Common myeloid progenitor, CD34-positive (primary cell): ENCODE measurements at regions not wholly inside any gene's neighbourhood (a gene's known extent, or its start where the extent isn't known, plus 50 kb on each side); places are given as distances from the start of the nearest gene placed in this dataset.

Experiments
- CTCF ChIA-PET: fragments of 350-600 bp; sonication (Branson Sonifier 250); formaldehyde crosslinking; loops from one replicate; lab custom pipeline; 2021; ENCODE audit warnings: antibody characterized with exemption; lab: Charles Lee
- POLR2A ChIA-PET: fragments of 350-600 bp; sonication (Branson Sonifier 250); formaldehyde crosslinking; loops from one replicate; lab custom pipeline; 2021; ENCODE audit warnings: antibody characterized with exemption; lab: Charles Lee
- DNase-seq, 3 donors: peaks; one replicate each; pipeline versions ENCODE4 v3.0.0 to v3.0.0-alpha.2; 2013
- H3K27ac ChIP-seq, 2 experiments: 1 replicate in 1 of 2; 2 replicates in 1 of 2; pipeline ENCODE4 v1.7.0; 2013; ENCODE audit warnings: inconsistent platforms in 2 of 2, low read length in 2 of 2, mild to moderate bottlenecking in 2 of 2, low read depth in 1 of 2, moderate library complexity in 1 of 2; ENCODE audit not compliant: severe bottlenecking in 2 of 2, insufficient read depth in 1 of 2, poor library complexity in 1 of 2
- H3K27me3 ChIP-seq, 5 experiments: replicated peaks in 2 of 5; 1 replicate in 3 of 5; 2 replicates in 2 of 5; pipeline versions ENCODE4 v1.6.1 to v1.7.0; 2013; ENCODE audit warnings: low read length in 4 of 5, mild to moderate bottlenecking in 2 of 5, moderate library complexity in 2 of 5, inconsistent platforms in 1 of 5; ENCODE audit not compliant: insufficient read depth in 5 of 5, control insufficient read depth in 4 of 5
- H3K36me3 ChIP-seq, 4 experiments: 1 replicate in 2 of 4; 2 replicates in 2 of 4; pipeline versions ENCODE4 v1.6.1 to v1.7.0; 2013; ENCODE audit warnings: low read length in 3 of 4, control low read depth in 1 of 4, mild to moderate bottlenecking in 1 of 4; ENCODE audit not compliant: control insufficient read depth in 4 of 4, insufficient read depth in 4 of 4
- H3K4me1 ChIP-seq, 4 experiments: 1 replicate in 3 of 4; 2 replicates in 1 of 4; pipeline versions ENCODE4 v1.6.1 to v1.7.1; 2013; ENCODE audit warnings: low read length in 3 of 4, mild to moderate bottlenecking in 3 of 4, control low read depth in 1 of 4, inconsistent platforms in 1 of 4, moderate library complexity in 1 of 4; ENCODE audit not compliant: control insufficient read depth in 4 of 4, insufficient read depth in 4 of 4; ENCODE audit errors: control extremely low read depth in 1 of 4
- H3K4me3 ChIP-seq, 7 experiments: 1 replicate in 4 of 7; 2 replicates in 3 of 7; pipeline versions ENCODE4 v1.5.1 to v1.7.0; 2013; ENCODE audit warnings: mild to moderate bottlenecking in 7 of 7, low read length in 6 of 7, moderate library complexity in 6 of 7, inconsistent platforms in 2 of 7, low read depth in 2 of 7, control low read depth in 1 of 7; ENCODE audit not compliant: insufficient read depth in 4 of 7, control insufficient read depth in 1 of 7; ENCODE audit errors: extremely low read depth in 1 of 7
- H3K9me3 ChIP-seq, 5 experiments: 1 replicate in 4 of 5; 2 replicates in 1 of 5; pipeline versions ENCODE4 v1.6.1 to v1.7.1; 2013; ENCODE audit warnings: low read length in 4 of 5, mild to moderate bottlenecking in 2 of 5, inconsistent platforms in 1 of 5, low read depth in 1 of 5, moderate library complexity in 1 of 5; ENCODE audit not compliant: control insufficient read depth in 4 of 5, insufficient read depth in 2 of 5; ENCODE audit errors: control extremely low read depth in 1 of 5
- WGBS: methylation state at CpG from one replicate; pipeline ENCODE4 v1.1.5; 2013; ENCODE audit not compliant: insufficient coverage; 5-methylcytosine and 5-hydroxymethylcytosine counted together

GRCh38 chr7:156025675-156026074, 213.4 kb upstream of the SHH start:
- H3K36me3 ChIP-seq: no peaks in the 10 kb centered on the region
- no peak for DNase-seq
- 87% methylated on average over 4 of the region's 6 CpGs for whole genome bisulfite sequencing
- ChIA-PET CTCF (no interaction called here), POLR2A (no interaction called here)
- no peaks in the 10 kb centered on the region for H3K9me3 ChIP-seq
- H3K4me1 ChIP-seq: no peaks in the 10 kb centered on the region
- H3K27me3 ChIP-seq: peaks cover 0 to 4% (median 0%) of the 10 kb centered on the region in 5 experiments
- H3K4me3 ChIP-seq: no peak overlapping the region
- H3K27ac ChIP-seq: no peak overlapping the region

DNA sequence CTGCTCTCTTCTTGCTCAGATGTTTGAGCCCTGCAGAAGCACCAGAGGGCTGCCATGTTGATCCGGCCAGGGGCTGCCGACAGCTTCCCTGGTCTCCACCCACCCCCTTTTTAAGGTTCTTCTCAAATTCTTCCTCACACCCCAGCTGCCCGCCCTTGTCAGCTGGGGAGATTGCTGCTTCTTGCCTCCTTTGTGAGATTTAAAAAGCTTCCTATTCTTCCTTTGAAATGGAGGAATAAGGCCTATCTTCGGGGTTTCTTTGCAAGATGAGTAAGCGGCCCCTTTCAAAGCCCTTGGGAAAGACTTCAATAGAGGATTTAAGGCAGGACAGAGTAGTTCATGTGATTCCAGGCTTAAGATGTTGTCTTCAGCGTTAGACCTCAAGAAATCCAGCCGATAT, 211.9 kb upstream of the SHH start:
- H3K9me3 ChIP-seq: peaks cover 0 to 4% (median 0%) of the 10 kb centered on the region in 5 experiments
- H3K27ac ChIP-seq: no peak overlapping the region
- no peaks in the 10 kb centered on the region for H3K4me1 ChIP-seq
- ChIA-PET CTCF (no interaction called here), POLR2A (no interaction called here)
- H3K4me3 ChIP-seq: no peak overlapping the region
- no peaks in the 10 kb centered on the region for H3K36me3 ChIP-seq
- DNase-seq: no peak
- WGBS: 94% methylated on average over 7 of the region's 7 CpGs
- H3K27me3 ChIP-seq: peaks cover 0 to 9% (median 3%) of the 10 kb centered on the region in 5 experiments

DNA sequence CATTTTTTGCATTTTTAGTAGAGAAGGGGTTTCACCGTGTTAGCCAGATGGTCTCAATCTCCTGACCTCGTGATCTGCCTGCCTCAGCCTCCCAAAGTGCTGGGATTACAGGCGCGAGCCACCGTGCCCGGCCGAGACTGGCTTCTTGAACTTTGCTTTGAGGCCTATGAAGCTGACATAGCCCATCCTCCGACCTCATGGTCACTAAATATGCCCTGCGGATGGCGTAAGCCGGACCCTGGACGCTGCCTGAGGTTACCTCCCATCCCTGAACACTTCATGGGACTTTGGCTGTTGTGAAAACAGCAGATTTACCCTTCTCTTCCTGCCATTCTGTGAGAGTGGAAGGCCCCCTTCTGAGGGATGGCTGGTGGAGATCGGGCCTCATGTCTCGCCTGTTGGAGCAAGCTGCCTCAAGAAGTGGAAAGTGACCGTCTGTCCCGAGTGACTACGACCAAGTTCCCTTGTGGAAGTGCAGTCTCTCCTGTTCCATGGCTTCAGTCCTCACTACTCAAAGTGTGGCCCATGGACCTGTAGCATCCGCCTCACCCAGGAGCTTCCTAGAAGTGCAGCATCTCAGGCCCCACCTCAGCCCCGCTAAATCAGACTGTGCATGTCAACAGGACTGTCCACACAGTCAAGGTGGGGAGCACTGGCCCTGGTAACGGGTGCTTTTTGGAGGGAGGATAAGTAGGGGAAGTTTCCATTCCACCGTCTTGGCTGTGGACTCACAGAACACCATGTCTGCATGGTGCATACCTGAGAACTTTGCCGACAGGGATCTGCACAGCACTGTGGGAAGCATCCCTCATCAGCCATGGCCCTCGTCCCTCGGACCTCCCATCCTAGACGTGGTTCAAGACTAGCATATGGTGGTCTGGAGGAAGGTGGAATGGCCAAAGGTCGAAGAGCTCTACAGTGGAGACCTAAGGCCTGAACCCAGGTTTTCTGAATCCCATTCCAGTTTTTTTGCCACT, 210.5 kb upstream of the SHH start:
- WGBS: 91% methylated on average over 24 of the region's 26 CpGs

DNA sequence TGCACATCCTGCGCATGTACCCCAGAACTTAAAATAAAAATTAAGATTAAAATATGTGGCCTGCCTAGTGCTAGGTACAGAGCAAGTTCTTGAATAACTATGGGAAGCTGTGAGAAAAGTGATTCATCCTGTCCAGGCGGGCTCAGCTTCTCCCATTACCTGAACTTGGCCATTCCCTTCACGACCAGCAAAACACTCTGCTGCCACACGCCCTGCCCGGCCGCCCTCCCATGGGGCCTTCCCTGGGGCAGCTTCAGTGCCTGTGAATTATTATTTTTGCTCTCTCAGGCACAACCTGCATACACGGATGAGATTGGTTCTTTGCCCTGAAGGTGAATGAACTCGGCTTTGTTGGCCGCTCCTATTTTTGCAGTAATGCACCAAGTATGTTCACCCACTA, 209.2 kb upstream of the SHH start:
- ChIA-PET CTCF (no interaction called here), POLR2A (no interaction called here)
- no peak overlapping the region for H3K4me3 ChIP-seq
- H3K9me3 ChIP-seq: peaks cover 0 to 5% (median 0%) of the 10 kb centered on the region in 5 experiments
- DNase-seq: no peak
- no peaks in the 10 kb centered on the region for H3K36me3 ChIP-seq
- no peak overlapping the region for H3K27ac ChIP-seq
- 96% methylated on average over 7 of the region's 9 CpGs for WGBS
- no peaks in the 10 kb centered on the region for H3K4me1 ChIP-seq
- H3K27me3 ChIP-seq: peaks cover 0 to 7% (median under 1%) of the 10 kb centered on the region in 5 experiments

More for the DNA sequence above, 210.5 kb upstream of the SHH start:
- POLR2A ChIA-PET: no interaction called here
- H3K27me3 ChIP-seq: peaks cover 0 to 9% (median 4%) of the 10 kb centered on the region in 5 experiments
- no peak overlapping the region for H3K4me3 ChIP-seq
- DNase-seq: no peak
- CTCF ChIA-PET: no interaction called here
- H3K9me3 ChIP-seq: peaks cover 0 to 5% (median 0%) of the 10 kb centered on the region in 5 experiments
- H3K4me1 ChIP-seq: no peaks in the 10 kb centered on the region
- H3K36me3 ChIP-seq: no peaks in the 10 kb centered on the region
- H3K27ac ChIP-seq: no peak overlapping the region

DNA sequence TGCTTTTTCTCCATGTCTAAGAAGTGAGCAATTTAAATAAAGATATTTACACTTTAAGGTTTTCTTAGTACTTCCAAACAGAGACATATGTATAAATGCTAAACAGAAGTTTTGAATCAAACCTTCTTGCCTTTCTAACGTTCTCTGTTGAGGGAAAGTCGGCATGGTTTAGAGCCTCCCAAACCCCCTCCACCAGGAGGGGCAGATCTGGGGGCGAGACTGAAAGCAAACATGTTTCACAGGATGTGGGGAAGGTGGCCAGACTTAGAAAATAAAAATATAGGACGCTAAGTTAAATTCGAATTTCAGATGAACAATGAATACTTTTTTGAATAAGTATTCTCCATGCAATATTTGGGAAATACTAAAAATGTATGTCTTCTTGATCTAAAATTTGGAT, 208.3 kb upstream of the SHH start:
- Histone ChIP-seq H3K27ac (no peak overlapping the region), H3K27me3 (peaks cover 0 to 7% (median 0%) of the 10 kb centered on the region in 5 experiments), H3K4me1 (no peaks in the 10 kb centered on the region), H3K36me3 (no peaks in the 10 kb centered on the region), H3K4me3 (no peak overlapping the region), H3K9me3 (peaks cover 0 to 5% (median 0%) of the 10 kb centered on the region in 5 experiments)
- POLR2A ChIA-PET: no interaction called here
- CTCF ChIA-PET: no interaction called here
- WGBS: no CpG with 5 or more reads among the region's 5 CpGs
- no peak for DNase-seq

- CTCF ChIA-PET: no interaction called here
Observed at GRCh38 chr7:156019776-156020565, 207.7 kb upstream of the SHH start.

More at GRCh38 chr7:156019776-156020565, 207.7 kb upstream of the SHH start:
- no peak for DNase-seq
- H3K27ac ChIP-seq: no peak overlapping the region
- no peak overlapping the region for H3K4me3 ChIP-seq
- peaks cover 0 to 7% (median 0%) of the 10 kb centered on the region in 5 experiments for H3K27me3 ChIP-seq
- no peaks in the 10 kb centered on the region for H3K4me1 ChIP-seq
- H3K9me3 ChIP-seq: peaks cover 0 to 5% (median 0%) of the 10 kb centered on the region in 5 experiments
- WGBS: 86% methylated on average over 8 of the region's 13 CpGs
- POLR2A ChIA-PET: no interaction called here
- no peaks in the 10 kb centered on the region for H3K36me3 ChIP-seq
